Breast epithelium (tissue), 4 donors: ENCODE measurements at regions not wholly inside any gene's neighbourhood (a gene's known extent, or its start where the extent isn't known, plus 50 kb on each side); places are given as distances from the start of the nearest gene placed in this dataset.
"Not testable (repeated sequence)": the region's sequence is repeated elsewhere in the genome, so short reads cannot be mapped to it uniquely, and the experiment has no call there.

ENCODE experiments used
- DNase-seq, 2 donors: peaks; one replicate each; pipeline ENCODE4 v3.0.0-alpha.2; 2019; ENCODE audit warnings: low spot score in 2 of 2
- H3K27ac ChIP-seq, 2 donors: fragments of 200-600 bp; sonication (generic) in 1 of 2; one replicate each; pipeline ENCODE4 v1.5.1; 2016 to 2019; ENCODE audit warnings: mild to moderate bottlenecking in 1 of 2
- H3K27me3 ChIP-seq, 2 donors: fragments of 200-600 bp; sonication (generic) in 1 of 2; one replicate each; pipeline versions ENCODE4 v1.5.1 to v1.6.0; 2017 to 2019; ENCODE audit warnings: control low read depth in 1 of 2, mild to moderate bottlenecking in 1 of 2
- H3K36me3 ChIP-seq: fragments of 200-600 bp; one replicate; pipeline ENCODE4 v1.5.1; 2019
- H3K4me1 ChIP-seq, 2 donors: fragments of 200-600 bp; sonication (generic); one replicate each; pipeline ENCODE4 v1.5.1; 2016 to 2019; ENCODE audit warnings: control low read depth in 1 of 2
- H3K4me3 ChIP-seq, 3 donors: fragments of 200-600 bp; sonication (generic); 1 replicate in 2 of 3; 2 replicates in 1 of 3; pipeline ENCODE4 v1.5.1; 2016 to 2019; ENCODE audit warnings: mild to moderate bottlenecking in 3 of 3, moderate library complexity in 2 of 3
- H3K9me3 ChIP-seq, 2 donors: fragments of 200-600 bp; sonication (generic) in 1 of 2; one replicate each; pipeline ENCODE4 v1.5.1; 2016 to 2019; ENCODE audit warnings: control low read depth in 1 of 2
- CTCF ChIP-seq, 3 donors: fragments of 450-650 bp; IDR thresholded peaks; one replicate each; pipeline ENCODE4 v1.5.1; 2016 to 2017; ENCODE audit warnings: antibody characterized with exemption in 3 of 3, mild to moderate bottlenecking in 3 of 3, moderate library complexity in 3 of 3
- POLR2A ChIP-seq: fragments of 450-650 bp; IDR thresholded peaks from one replicate; pipeline ENCODE4 v1.6.1; 2016; ENCODE audit warnings: antibody characterized with exemption, mild to moderate bottlenecking, moderate library complexity
- POLR2AphosphoS5 ChIP-seq, 3 donors: sonication (generic); formaldehyde crosslinking; IDR thresholded peaks; one replicate each; pipeline ENCODE4 v1.6.1; 2017; ENCODE audit warnings: antibody characterized with exemption in 3 of 3
- intact Hi-C: fragments of 100-400 bp; cut with DNase I; formaldehyde crosslinking; loops from one replicate; pipeline ENCODE4 v1.15.1; 2023; ENCODE audit warnings: low total_unique reads

DNA sequence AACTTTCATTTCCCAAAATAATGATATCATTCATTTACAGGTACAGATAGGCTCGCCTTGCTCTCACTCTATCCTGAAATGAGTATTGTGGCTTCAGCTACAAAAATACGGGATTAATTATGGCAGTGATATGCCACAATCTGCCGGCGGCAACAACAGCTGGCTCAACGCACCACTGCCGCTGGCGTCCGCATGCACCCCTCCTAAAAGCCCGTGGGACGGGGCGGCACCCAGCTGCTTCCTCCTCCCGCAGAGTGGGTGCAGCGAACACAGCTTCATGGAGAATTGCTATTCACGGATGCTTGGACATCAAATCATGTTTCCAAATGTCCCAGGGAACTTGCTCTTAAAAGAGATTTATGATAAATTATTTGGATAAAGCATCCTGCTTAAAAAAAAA, 266.8 kb downstream of the TEX29 start:
- no peaks in the 10 kb centered on the region for H3K4me1 ChIP-seq
- intact Hi-C loops: no loop called here
- no peak for DNase-seq
- no peaks in the 10 kb centered on the region for H3K36me3 ChIP-seq
- no peak overlapping the region for H3K27ac ChIP-seq
- H3K27me3 ChIP-seq: peaks cover 0 to 21% of the 10 kb centered on the region in 2 donors
- TF ChIP-seq POLR2AphosphoS5 (IDR thresholded peaks at IDR 0.05) (no peak), POLR2A (no peak), CTCF (IDR thresholded peaks at IDR 0.05) (no peak)
- peaks cover 0 to 3% of the 10 kb centered on the region in 2 donors for H3K9me3 ChIP-seq
- no peak overlapping the region for H3K4me3 ChIP-seq

- no peak for TF ChIP-seq CTCF (IDR thresholded peaks at IDR 0.05)
- no peak for TF ChIP-seq POLR2A
- TF ChIP-seq POLR2AphosphoS5 (IDR thresholded peaks at IDR 0.05): no peak
- Histone ChIP-seq H3K27me3 (peaks cover 0 to 14% of the 10 kb centered on the region in 2 donors), H3K36me3 (no peaks in the 10 kb centered on the region), H3K4me3 (no peak overlapping the region), H3K4me1 (no peaks in the 10 kb centered on the region), H3K27ac (no peak overlapping the region), H3K9me3 (peaks cover 0 to 3% of the 10 kb centered on the region in 2 donors)
- DNase-seq: no peak
- intact Hi-C loops: no loop called here
Measured at GRCh38 chr13:111589321-111589720, 268.9 kb downstream of the TEX29 start.

- peaks cover 0 to 3% of the 10 kb centered on the region in 2 donors for H3K9me3 ChIP-seq
- H3K36me3 ChIP-seq: no peaks in the 10 kb centered on the region
- TF ChIP-seq CTCF (IDR thresholded peaks at IDR 0.05) (no peak), POLR2AphosphoS5 (IDR thresholded peaks at IDR 0.05) (no peak), POLR2A (no peak)
- no peak overlapping the region for H3K4me3 ChIP-seq
- intact Hi-C loops: no loop called here
- H3K27me3 ChIP-seq: peaks cover 0 to 11% of the 10 kb centered on the region in 2 donors
- H3K4me1 ChIP-seq: no peaks in the 10 kb centered on the region
- no peak overlapping the region for H3K27ac ChIP-seq
- DNase-seq: no peak
Measured at GRCh38 chr13:111589992-111590391, 269.6 kb downstream of the TEX29 start.

DNA sequence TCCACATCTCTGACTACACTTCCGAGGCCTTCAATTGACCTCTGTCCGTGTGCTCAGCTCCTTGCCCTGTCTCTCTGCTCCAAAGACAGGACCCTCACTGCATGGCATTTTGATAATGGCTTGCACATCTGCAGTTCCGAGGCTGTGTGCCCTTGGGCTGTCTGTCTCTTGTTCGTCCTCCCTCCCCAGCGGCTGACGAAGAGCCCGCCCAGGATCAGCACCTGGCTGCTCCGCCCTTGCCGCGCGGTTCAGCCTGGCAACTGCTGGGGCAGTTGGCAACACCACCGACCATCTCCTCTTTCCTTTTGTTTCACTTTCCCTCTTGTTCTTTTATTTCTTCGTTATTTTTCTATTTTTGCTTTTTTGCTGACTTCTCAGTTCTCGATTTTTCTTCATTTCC, 270.4 kb downstream of the TEX29 start:
- Histone ChIP-seq H3K36me3 (no peaks in the 10 kb centered on the region), H3K4me1 (no peaks in the 10 kb centered on the region), H3K9me3 (peaks cover 0 to under 1% of the 10 kb centered on the region in 2 donors), H3K27ac (no peak overlapping the region), H3K27me3 (peaks cover 0 to 4% of the 10 kb centered on the region in 2 donors), H3K4me3 (no peak overlapping the region)
- TF ChIP-seq CTCF (IDR thresholded peaks at IDR 0.05): no peak
- TF ChIP-seq POLR2A: no peak
- TF ChIP-seq POLR2AphosphoS5 (IDR thresholded peaks at IDR 0.05): no peak
- intact Hi-C loops: no loop called here
- DNase-seq: no peak

GRCh38 chr13:111593490-111593889, 273.0 kb downstream of the TEX29 start:
- H3K27ac ChIP-seq, H3K9me3 ChIP-seq, DNase-seq, H3K36me3 ChIP-seq, H3K4me3 ChIP-seq, H3K4me1 ChIP-seq, intact Hi-C loops: not testable (repeated sequence)
- H3K27me3 ChIP-seq: peaks cover 0 to 13% of the 10 kb centered on the region in 2 donors

DNA sequence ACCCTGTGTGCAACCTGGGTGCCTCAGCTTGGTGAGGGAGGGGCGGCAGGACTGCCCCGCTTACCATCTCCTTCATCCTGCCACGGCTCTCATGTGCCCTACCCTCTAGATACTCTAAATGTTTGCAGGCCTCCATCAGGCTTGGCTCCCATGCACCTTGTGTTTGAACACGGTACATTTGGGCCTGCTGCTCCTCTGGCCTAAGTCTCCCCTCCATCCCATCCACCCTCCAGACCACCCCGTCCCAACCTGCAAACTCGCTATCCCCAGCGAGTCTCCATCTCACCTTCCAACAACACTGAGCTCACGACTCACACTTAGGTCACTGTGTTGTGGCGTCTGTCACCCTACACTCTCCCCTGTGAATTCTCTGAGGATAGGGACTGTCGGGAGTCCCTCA, 274.2 kb downstream of the TEX29 start:
- TF ChIP-seq CTCF (IDR thresholded peaks at IDR 0.05) (no peak), POLR2A (no peak), POLR2AphosphoS5 (IDR thresholded peaks at IDR 0.05) (no peak)
- H3K4me3 ChIP-seq: no peak overlapping the region
- H3K9me3 ChIP-seq: no peaks in the 10 kb centered on the region
- H3K36me3 ChIP-seq: no peaks in the 10 kb centered on the region
- no peaks in the 10 kb centered on the region for H3K4me1 ChIP-seq
- H3K27me3 ChIP-seq: peaks cover 0 to 14% of the 10 kb centered on the region in 2 donors
- no peak overlapping the region for H3K27ac ChIP-seq
- DNase-seq: no peak
- intact Hi-C loops: no loop called here
